Small intestine (tissue), 7 donors: ENCODE measurements at regions not wholly inside any gene's neighbourhood (a gene's known extent, or its start where the extent isn't known, plus 50 kb on each side); places are given as distances from the start of the nearest gene placed in this dataset.

Source experiments
- DNase-seq, 2 donors: peaks; one replicate each; pipeline versions ENCODE4 v3.0.0 to v3.0.0-alpha.2; 2013
- FAIRE-seq: peaks from 2 replicates; lab custom pipeline; 2012; peaks lifted over from hg19 to GRCh38; lab: Jason Lieb, UNC
- H3K27ac ChIP-seq, 3 donors: one replicate each; pipeline ENCODE4 v1.5.1; 2013; ENCODE audit warnings: low read length in 2 of 3, mild to moderate bottlenecking in 2 of 3, control low read depth in 1 of 3, inconsistent platforms in 1 of 3, low read depth in 1 of 3, moderate library complexity in 1 of 3
- H3K27me3 ChIP-seq, 3 donors: one replicate each; pipeline ENCODE4 v1.6.1; 2013; ENCODE audit warnings: low read length in 3 of 3, inconsistent platforms in 1 of 3; ENCODE audit not compliant: control insufficient read depth in 3 of 3, insufficient read depth in 3 of 3
- H3K36me3 ChIP-seq, 3 donors: one replicate each; pipeline ENCODE4 v1.6.1; 2013; ENCODE audit warnings: low read length in 3 of 3, inconsistent platforms in 1 of 3, low read depth in 1 of 3, mild to moderate bottlenecking in 1 of 3, moderate library complexity in 1 of 3; ENCODE audit not compliant: control insufficient read depth in 3 of 3, insufficient read depth in 2 of 3
- H3K4me1 ChIP-seq, 3 donors: one replicate each; pipeline ENCODE4 v1.6.1; 2013; ENCODE audit warnings: low read length in 2 of 3, inconsistent platforms in 1 of 3, low read depth in 1 of 3, mild to moderate bottlenecking in 1 of 3, moderate library complexity in 1 of 3; ENCODE audit not compliant: control insufficient read depth in 3 of 3, insufficient read depth in 2 of 3
- H3K4me3 ChIP-seq, 3 donors: one replicate each; pipeline ENCODE4 v1.5.1; 2013; ENCODE audit warnings: low read length in 3 of 3, control low read depth in 1 of 3, inconsistent platforms in 1 of 3, low read depth in 1 of 3, mild to moderate bottlenecking in 1 of 3, moderate library complexity in 1 of 3
- H3K9me3 ChIP-seq, 2 donors: one replicate each; pipeline ENCODE4 v1.6.1; 2013; ENCODE audit warnings: low read depth in 1 of 2, low read length in 1 of 2; ENCODE audit not compliant: control insufficient read depth in 2 of 2, insufficient read depth in 1 of 2
- WGBS, 3 donors: extraction: QIAGEN DNeasy Blood & Tissue Kit; methylation state at CpG; one replicate each; pipeline ENCODE4 v1.1.7; 2013; 5-methylcytosine and 5-hydroxymethylcytosine counted together
- donor health status: healthy with polysubstance abuse.
- donor health status: control.
- donor health status: control.
- donor health status: Bipolar disorder and iron deficiency.
- donor health status: healthy.

GRCh38 chr6:67766057-67766456, 869.0 kb upstream of the ADGRB3 start:
- no peaks in the 10 kb centered on the region for H3K4me1 ChIP-seq
- no peak overlapping the region for H3K27ac ChIP-seq
- no peaks in the 10 kb centered on the region for H3K36me3 ChIP-seq
- FAIRE-seq (no peak), DNase-seq (no peak)
- H3K4me3 ChIP-seq: no peak overlapping the region
- no peaks in the 10 kb centered on the region for H3K27me3 ChIP-seq
- WGBS, 3 donors: 27 to 47% (median 39%) methylated on average over 1 of the region's 1 CpG
- no peaks in the 10 kb centered on the region for H3K9me3 ChIP-seq

GRCh38 chr6:67759001-67759400, 876.1 kb upstream of the ADGRB3 start:
- Histone ChIP-seq H3K9me3 (peaks cover 1 to 17% of the 10 kb centered on the region in 2 donors), H3K4me1 (no peaks in the 10 kb centered on the region), H3K36me3 (no peaks in the 10 kb centered on the region), H3K27me3 (no peaks in the 10 kb centered on the region), H3K27ac (no peak overlapping the region), H3K4me3 (no peak overlapping the region)
- DNase-seq: no peak
- WGBS, 3 donors: 20 to 56% (median 29%) methylated on average over 1 of the region's 1 CpG
- FAIRE-seq: no peak

- WGBS, 3 donors: 31 to 64% (median 34%) methylated on average over 3 of the region's 3 CpGs
- no peaks in the 10 kb centered on the region for H3K4me1 ChIP-seq
- FAIRE-seq: no peak
- H3K9me3 ChIP-seq: peaks cover 1 to 17% of the 10 kb centered on the region in 2 donors
- no peaks in the 10 kb centered on the region for H3K36me3 ChIP-seq
- DNase-seq: no peak
- no peak overlapping the region for H3K27ac ChIP-seq
- H3K4me3 ChIP-seq: no peak overlapping the region
- no peaks in the 10 kb centered on the region for H3K27me3 ChIP-seq
These were observed 877.5 kb upstream of the ADGRB3 start for GRCh38 chr6:67757465-67758033.

GRCh38 chr6:67748521-67748920, 886.6 kb upstream of the ADGRB3 start:
- Histone ChIP-seq H3K27me3 (no peaks in the 10 kb centered on the region), H3K4me3 (no peak overlapping the region), H3K36me3 (no peaks in the 10 kb centered on the region), H3K27ac (no peak overlapping the region), H3K9me3 (no peaks in the 10 kb centered on the region), H3K4me1 (no peaks in the 10 kb centered on the region)
- WGBS, 3 donors: 93 to 95% (median 93%) methylated on average over 1 of the region's 1 CpG
- DNase-seq (no peak), FAIRE-seq (no peak)

- no peaks in the 10 kb centered on the region for H3K4me1 ChIP-seq
- no peaks in the 10 kb centered on the region for H3K36me3 ChIP-seq
- FAIRE-seq: no peak
- DNase-seq: no peak
- no peak overlapping the region for H3K4me3 ChIP-seq
- no peaks in the 10 kb centered on the region for H3K27me3 ChIP-seq
- H3K9me3 ChIP-seq: peaks cover 0 to 18% of the 10 kb centered on the region in 2 donors
- H3K27ac ChIP-seq: no peak overlapping the region
These were observed 898.3 kb upstream of the ADGRB3 start for GRCh38 chr6:67736816-67737215.

- no peaks in the 10 kb centered on the region for H3K36me3 ChIP-seq
- H3K27me3 ChIP-seq: no peaks in the 10 kb centered on the region
- no peaks in the 10 kb centered on the region for H3K4me1 ChIP-seq
- DNase-seq (no peak), FAIRE-seq (no peak)
- H3K9me3 ChIP-seq: peaks cover 0 to 18% of the 10 kb centered on the region in 2 donors
- H3K4me3 ChIP-seq: no peak overlapping the region
- no peak overlapping the region for H3K27ac ChIP-seq
These were observed 898.9 kb upstream of the ADGRB3 start for GRCh38 chr6:67736161-67736560.

GRCh38 chr6:67735623-67736022, 899.5 kb upstream of the ADGRB3 start:
- Histone ChIP-seq H3K27ac (no peak overlapping the region), H3K27me3 (no peaks in the 10 kb centered on the region), H3K4me1 (no peaks in the 10 kb centered on the region), H3K4me3 (no peak overlapping the region), H3K36me3 (no peaks in the 10 kb centered on the region), H3K9me3 (peaks cover 0 to 18% of the 10 kb centered on the region in 2 donors)
- FAIRE-seq (no peak), DNase-seq (no peak)
- 77 to 86% (median 85%) methylated on average over 1 of the region's 1 CpG for WGBS, 3 donors

GRCh38 chr6:67722861-67723261, 912.2 kb upstream of the ADGRB3 start:
- WGBS, 3 donors: 78 to 91% (median 78%) methylated on average over 14 of the region's 14 CpGs
- Histone ChIP-seq H3K27me3 (no peaks in the 10 kb centered on the region), H3K4me1 (no peaks in the 10 kb centered on the region), H3K36me3 (no peaks in the 10 kb centered on the region), H3K4me3 (no peak overlapping the region), H3K9me3 (peaks cover 2 to 15% of the 10 kb centered on the region in 2 donors), H3K27ac (no peak overlapping the region)
- DNase-seq (no peak), FAIRE-seq (no peak)

- FAIRE-seq (no peak), DNase-seq (no peak)
- no peak overlapping the region for H3K4me3 ChIP-seq
- H3K36me3 ChIP-seq: no peaks in the 10 kb centered on the region
- WGBS, 3 donors: 20 to 40% (median 20%) methylated on average over 3 of the region's 3 CpGs
- no peaks in the 10 kb centered on the region for H3K27me3 ChIP-seq
- no peaks in the 10 kb centered on the region for H3K4me1 ChIP-seq
- H3K9me3 ChIP-seq: peaks cover 0 to 3% of the 10 kb centered on the region in 2 donors
- no peak overlapping the region for H3K27ac ChIP-seq
These were observed 917.8 kb upstream of the ADGRB3 start for GRCh38 chr6:67717281-67717680.
